Skin of body (tissue), 1 donor: ENCODE measurements at regions not wholly inside any gene's neighbourhood (a gene's known extent, or its start where the extent isn't known, plus 50 kb on each side); places are given as distances from the start of the nearest gene placed in this dataset.
A peak's percentile ranks its signal among the peaks of the same experiment; 100 is the strongest.
"Not testable (repeated sequence)": the region's sequence is repeated elsewhere in the genome, so short reads cannot be mapped to it uniquely, and the experiment has no call there.

Source experiments
- DNase-seq: peaks from one replicate; lab custom pipeline; 2025; lab: John Stamatoyannopoulos, UW

GRCh38 chr4:11949355-11949754 lies 520.7 kb upstream of the HS3ST1 start:
- no peak for DNase-seq

DNA sequence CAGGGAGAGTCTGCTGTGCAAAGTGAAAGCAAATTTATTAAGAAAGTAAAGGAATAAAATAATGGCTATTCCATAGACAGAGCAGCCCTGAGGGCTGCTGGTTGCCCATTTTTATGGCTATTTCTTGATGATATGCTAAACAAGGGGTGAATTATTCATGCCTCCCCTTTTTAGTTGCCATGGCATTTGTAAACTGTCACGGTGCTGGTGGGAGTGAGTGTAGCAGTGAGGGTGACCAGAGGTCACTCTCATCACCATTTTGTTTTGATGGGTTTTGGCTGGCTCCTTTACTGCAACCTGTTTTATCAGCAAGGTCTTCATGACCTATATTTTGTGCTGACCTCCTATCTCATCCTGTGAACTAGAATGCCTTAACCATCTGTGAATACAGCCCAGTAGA lies 518.9 kb upstream of the HS3ST1 start:
- DNase-seq = not testable (repeated sequence)

- no peak for DNase-seq
These were observed 509.2 kb upstream of the HS3ST1 start for GRCh38 chr4:11937941-11938340.

DNA sequence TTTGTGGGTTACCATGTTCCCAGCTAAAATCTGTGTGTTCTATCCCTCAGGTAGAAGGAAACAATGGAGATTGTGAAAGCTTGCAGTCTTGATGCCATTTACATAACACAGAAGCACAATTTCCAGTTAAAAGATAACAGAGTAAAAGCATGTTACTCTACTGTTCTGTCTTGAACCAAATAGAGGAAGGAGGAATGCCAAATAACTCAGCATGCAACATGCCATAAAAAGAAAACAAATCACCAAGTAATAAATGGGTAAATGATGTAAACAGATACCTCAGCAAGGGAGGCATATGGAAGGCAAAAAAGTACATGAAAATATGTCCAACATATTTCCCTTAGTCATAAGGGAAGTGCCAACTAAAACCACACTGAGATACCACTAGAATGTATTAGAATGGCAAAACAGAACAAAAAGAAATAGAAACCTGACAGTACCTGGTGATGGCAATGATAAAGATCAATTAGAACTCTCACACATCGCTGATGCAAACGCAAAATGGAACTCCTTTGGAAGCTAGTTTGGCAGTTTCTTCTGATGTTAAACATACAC lies 502.6 kb upstream of the HS3ST1 start:
- DNase-seq = no peak

- DNase-seq = no peak
These were observed 500.4 kb upstream of the HS3ST1 start for GRCh38 chr4:11929080-11929479.

DNA sequence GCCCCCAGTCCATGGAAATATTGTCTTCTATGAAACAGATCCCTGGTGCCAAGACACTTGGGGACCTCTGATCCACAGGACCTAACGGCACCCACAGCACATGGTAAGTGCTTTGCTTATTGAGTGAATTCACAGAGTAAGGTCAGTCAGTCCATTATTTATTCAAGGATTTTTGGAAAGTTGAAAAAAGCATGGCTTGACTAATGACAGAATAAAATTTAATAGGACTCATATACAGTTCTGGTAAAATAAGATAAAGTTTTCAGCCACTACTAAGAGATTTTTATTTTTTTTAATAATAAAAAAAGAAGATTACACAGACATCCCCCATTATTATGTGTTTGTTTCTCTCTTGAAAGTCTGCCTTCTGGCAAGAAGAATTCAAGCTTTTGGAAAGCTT lies 490.6 kb upstream of the HS3ST1 start:
- DNase-seq = no peak

DNA sequence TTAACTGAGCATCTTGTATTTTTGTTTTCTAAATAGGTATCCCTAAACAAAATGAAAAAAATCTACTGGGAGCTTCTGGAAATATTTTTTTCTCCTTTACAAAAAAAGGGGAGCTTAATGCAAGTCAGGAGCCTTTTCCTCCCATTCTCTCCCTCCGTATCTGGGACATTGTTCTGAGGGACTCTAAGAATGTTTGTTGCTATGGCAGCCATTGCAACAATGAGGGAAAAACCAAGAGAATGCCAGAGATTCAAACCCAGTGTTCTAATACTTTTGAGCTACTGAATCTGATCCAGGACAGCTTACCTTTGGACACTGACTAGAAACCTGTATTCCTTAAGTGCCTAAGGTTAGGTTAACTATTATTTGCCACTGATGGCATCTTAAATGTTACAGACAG lies 485.7 kb upstream of the HS3ST1 start:
- DNase-seq = no peak

DNA sequence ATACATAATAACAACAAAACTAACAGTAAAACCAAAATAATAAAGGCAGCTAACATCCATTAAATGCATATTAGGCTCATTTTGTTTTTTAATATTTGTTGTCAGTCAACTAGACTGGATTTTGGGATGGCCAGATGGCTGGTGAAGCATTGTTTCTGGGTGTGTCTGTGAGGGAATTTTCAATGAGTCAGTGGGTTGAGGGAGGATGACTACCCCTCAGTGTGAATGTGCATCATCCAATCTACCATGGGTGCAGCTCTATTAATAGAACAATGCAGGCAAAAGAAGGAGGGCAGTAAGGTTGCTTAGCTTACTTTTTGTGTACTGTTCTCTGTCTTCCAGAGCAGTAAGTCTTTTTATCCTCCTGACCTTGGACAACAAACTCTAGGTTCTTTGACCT lies 484.2 kb upstream of the HS3ST1 start:
- no peak for DNase-seq

GRCh38 chr4:11910812-11911211 lies 482.1 kb upstream of the HS3ST1 start:
- no peak for DNase-seq

GRCh38 chr4:11908712-11909111 lies 480.0 kb upstream of the HS3ST1 start:
- no peak for DNase-seq

- no peak for DNase-seq
These were observed 479.5 kb upstream of the HS3ST1 start for GRCh38 chr4:11908205-11908604.

DNA sequence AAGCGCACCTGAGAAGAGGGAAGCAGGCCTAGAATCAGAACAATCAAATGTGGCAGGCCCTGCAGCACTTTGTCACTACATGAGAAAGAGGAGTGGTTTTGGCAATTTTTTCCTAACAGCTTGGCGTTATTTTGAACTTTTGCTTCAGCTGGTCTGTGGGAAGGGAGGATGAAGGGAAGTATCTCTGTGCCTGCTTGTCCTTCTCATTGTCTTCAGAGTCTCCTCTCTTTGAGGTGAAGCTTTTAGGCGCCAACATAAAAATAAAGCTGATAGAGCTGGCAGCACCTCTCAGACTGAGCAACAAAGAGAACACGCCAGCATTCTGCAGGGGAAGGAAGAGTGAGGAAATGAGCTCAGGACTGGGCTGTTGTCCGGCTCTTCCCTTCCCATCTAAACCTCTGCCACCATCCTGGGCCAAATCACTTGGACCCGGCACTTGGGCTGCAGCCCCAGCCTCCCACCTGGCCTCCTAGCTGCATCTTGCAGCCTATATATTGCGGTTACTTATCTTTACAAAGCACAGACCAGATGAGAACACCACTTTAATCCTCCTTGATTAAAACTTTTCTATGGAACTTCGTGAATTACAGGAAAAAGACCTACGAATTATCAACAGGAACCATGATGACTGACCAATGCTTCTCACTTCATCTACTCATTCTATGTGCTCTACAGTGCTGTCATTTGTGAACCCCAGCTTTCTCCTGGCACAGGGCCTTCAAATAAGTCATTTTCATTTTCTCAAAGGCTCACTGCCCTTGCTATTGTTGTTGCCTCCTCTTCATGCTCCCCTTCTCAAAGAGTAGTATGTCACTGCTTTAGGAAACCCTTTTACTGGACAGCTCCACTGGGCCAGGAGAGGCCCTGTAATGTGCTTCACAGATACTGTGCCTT lies 476.4 kb upstream of the HS3ST1 start:
- DNase-seq = no peak

DNA sequence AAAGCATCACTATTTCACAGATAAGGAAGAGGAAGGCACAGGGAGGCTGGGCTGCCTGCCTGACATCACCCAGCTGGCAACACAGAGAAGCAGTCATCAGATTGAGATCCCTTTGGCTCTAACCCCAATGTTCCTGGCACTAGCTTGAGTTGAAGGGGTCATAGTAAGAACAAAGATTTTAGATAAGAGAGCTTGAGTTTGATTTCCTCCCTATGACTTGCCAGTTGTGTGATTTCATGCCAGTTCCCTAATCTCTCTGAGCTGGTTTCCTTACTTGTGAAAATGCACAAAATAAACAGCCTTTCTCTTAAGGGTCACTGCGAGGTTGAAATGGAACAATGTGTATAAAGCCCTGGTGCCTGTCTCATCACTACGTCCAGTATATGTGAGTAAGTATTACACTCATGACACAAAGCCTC lies 475.4 kb upstream of the HS3ST1 start:
- peak; percentile 7 for DNase-seq

DNA sequence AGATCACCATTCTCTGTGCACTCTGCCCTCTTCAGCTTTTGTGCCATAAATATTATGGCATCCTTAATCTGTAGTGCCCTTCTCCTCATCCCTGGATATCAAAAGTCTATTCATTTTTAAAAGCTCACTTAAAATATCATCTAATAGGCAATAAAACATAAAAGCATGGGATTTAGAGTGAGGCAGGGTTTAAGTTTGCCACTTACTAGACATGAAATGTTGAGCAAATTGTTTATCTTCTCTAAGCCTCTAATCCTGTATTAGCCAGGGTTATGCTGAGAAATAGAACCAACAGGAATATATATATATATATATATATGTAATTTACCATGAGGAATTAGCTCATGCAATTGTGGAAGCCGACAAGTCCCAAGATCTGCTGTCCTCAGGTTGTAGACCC lies 472.4 kb upstream of the HS3ST1 start:
- DNase-seq = no peak

- no peak for DNase-seq
These were observed 471.7 kb upstream of the HS3ST1 start for GRCh38 chr4:11900359-11900758.

DNA sequence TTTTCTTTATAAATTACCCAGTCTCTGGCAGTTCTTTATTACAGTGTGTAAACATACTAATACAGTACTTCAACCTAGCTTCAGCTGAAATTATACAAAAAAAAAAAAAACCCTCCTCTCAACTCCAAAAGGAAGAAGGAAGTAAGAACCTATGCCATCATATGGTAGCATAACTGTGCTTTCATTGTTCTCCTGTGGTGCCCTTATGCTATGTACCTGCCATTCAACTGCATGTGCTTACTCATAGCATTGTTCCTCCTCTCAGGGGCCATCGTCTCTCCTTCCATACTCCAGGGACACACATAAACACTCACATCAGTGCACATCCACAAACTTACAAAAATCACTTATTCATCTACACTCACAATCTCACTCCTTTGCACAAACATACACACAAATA lies 470.1 kb upstream of the HS3ST1 start:
- DNase-seq = no peak

DNA sequence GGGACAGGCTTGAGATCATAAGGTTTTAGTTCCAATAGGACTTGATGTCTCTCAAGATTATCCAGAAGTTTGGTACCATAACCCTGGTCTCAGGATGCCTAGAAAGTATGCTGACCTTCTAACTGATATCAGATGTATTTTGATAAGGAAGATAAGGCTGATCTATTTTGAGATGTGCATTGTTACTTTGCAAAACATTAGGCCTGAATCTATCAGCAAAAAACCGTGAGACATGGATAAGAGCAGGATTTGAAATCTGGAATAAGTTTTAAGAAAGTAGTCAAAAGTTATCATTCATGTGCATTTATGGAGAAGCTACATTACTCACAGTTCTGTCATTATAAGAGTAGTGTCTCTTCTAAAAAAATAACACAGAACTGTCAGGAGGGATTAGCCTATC lies 467.1 kb upstream of the HS3ST1 start:
- DNase-seq = no peak

DNA sequence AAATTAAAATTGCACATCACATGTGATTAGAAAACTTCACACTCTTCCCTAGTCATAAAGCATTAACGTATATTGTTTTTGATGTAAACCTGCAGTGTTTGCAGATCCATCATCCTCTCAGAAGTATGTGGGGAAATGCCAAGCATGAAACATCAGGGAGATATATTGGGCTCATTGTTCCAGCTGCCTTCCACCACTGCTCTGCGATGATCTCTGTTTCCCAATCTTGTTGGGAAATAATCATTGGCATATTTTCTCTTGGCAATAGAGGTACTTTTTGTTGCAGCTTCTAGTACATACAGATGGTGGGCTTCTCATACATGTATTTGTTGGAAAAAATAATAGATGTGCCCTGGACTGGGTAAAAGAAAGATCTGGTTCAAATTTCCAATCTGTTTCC lies 466.3 kb upstream of the HS3ST1 start:
- DNase-seq = no peak

DNA sequence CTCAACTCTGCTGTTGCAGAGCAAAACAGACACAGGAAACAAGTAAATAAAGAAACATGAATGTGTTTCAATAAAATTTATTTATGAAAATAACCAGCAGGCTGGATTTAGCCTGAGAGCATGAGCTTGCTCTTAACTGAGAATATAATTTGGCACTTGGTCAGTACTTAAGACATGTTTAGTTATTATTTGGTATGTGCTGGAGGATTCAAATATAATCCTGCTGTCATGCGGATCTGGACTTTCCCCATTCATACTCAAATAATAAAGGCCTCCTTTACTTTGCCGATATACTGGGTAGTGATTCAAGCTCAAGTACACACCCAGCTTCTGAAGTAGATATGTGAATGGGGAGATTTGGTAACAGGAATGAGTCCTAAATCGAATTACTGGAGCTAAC lies 465.5 kb upstream of the HS3ST1 start:
- DNase-seq = no peak

DNA sequence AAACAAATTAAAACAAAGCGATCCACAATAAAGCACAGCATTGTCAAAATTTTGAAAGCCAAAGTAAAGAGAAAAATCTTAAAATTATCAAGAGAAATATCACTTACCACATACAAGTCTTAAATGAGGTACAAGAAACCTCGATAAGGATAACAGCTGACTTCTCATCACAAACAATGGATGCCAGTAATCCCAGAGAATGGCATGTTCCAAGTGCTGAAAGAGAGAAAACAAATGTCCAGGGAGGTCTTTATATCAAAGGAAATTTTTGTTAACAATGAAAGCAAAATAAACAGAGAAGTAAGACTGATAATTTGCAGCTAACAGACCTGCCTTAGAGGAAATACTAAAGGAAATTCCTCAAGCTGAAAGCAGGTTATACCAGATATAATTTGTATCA lies 460.4 kb upstream of the HS3ST1 start:
- DNase-seq = no peak

DNA sequence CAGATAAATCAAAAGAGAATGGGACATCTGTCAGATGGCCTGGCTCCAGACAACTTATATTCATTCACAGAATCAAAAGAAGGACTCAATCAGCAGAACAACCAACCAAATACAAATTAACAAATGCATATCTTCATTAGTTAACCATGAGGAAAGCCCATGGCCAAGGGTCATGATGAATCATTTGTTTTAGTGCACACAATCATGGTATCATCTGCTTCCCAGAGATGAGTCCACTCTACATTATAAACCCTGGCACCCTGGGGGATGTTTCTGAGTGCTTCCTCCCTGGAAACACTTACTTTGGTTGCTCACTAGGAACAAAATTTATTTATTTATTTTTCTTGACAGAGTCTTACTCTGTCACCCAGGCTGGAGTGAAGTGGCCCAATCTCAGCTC lies 453.3 kb upstream of the HS3ST1 start:
- DNase-seq = no peak

DNA sequence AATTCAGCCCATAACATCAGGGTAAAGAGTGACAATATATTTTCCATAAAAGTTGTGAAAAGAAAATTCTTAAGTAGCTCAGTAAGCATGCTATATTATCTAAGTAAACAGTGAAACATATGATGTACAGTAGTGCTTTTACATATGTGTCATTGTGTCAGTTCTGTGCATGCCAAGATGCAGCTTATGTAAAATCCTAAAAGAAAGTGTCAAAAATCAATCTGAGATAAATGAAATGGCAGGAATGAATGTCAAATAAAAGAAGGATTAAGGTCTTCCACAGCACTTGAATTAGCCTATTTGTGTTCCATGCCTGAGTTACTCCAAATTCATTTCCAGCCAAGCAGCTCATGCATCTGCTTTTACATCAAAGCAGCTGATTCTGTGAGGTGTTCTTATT lies 452.7 kb upstream of the HS3ST1 start:
- no peak for DNase-seq

GRCh38 chr4:11878241-11878640 lies 449.5 kb upstream of the HS3ST1 start:
- DNase-seq = no peak
